HCT116 (cell line): ENCODE measurements at regions not wholly inside any gene's neighbourhood (a gene's known extent, or its start where the extent isn't known, plus 50 kb on each side); places are given as distances from the start of the nearest gene placed in this dataset.

Experiments used
- ATAC-seq: fragments of 200-7000 bp; cut with Tn5 transposase; 2 replicates; pipeline ENCODE4 v1.9.1; 2020; ENCODE audit warnings: mild to moderate bottlenecking, moderate library complexity
- BruUV-seq: library from RNA; stranded (reverse); fragments of 400-500 nt; replicated peaks from 2 replicates; lab custom pipeline; 2021; lab: Mats Ljungman, UMichigan
- CTCF ChIA-PET: fragments of 300-600 bp; sonication (Branson Sonifier 250); formaldehyde crosslinking; loops from one replicate; lab custom pipeline; 2021; ENCODE audit warnings: antibody characterized with exemption; lab: Charles Lee
- POLR2A ChIA-PET: fragments of 300-600, 350-600 bp; sonication (Branson Sonifier 250); formaldehyde crosslinking; loops from one replicate; lab custom pipeline; 2021; ENCODE audit warnings: antibody characterized with exemption; lab: Charles Lee
- RAD21 ChIA-PET, 2 experiments: fragments of 300-600 bp; sonication (Branson Sonifier 250); formaldehyde crosslinking; loops; one replicate each; lab custom pipeline; 2023; ENCODE audit warnings: low total read pairs in 2 of 2; ENCODE audit not compliant: uncharacterized antibody in 2 of 2, unreplicated experiment in 2 of 2, low non-redundant PET in 1 of 2; lab: Charles Lee
- DNase-seq: peaks from one replicate; pipeline ENCODE4 v3.0.0-alpha.2; 2010; ENCODE audit warnings: low read depth, low spot score
- H2AFZ ChIP-seq: fragments of 200-600 bp; shearing (Covaris generic), sonication (generic); 2 replicates; pipeline ENCODE4 v1.6.1; 2017; ENCODE audit warnings: low read depth, mixed run types, mixed read lengths, antibody characterized with exemption, low read length; ENCODE audit not compliant: poor library complexity, severe bottlenecking
- H3K27ac ChIP-seq: 2 replicates; pipeline ENCODE4 v1.5.1; 2012; ENCODE audit warnings: low read depth, low read length
- H3K27me3 ChIP-seq: fragments of 200-600 bp; sonication (generic); 2 replicates; pipeline ENCODE4 v1.6.1; 2016; ENCODE audit warnings: mixed run types, low read length, mixed read lengths; ENCODE audit not compliant: insufficient read depth
- H3K36me3 ChIP-seq, 2 experiments: fragments of 200-500 bp in 1 of 2; fragments of 200-600 bp in 1 of 2; sonication (Bioruptor generic) in 1 of 2; sonication (generic) in 1 of 2; 2 replicates each; pipeline versions ENCODE4 v1.5.1 to v1.6.1; 2014 to 2016; ENCODE audit warnings: low read length in 2 of 2, inconsistent platforms in 1 of 2, mixed read lengths in 1 of 2, mixed run types in 1 of 2; ENCODE audit not compliant: insufficient read depth in 2 of 2, control insufficient read depth in 1 of 2
- H3K4me1 ChIP-seq, 2 experiments: fragments of 200-600 bp in 1 of 2; sonication (generic) in 1 of 2; 2 replicates each; pipeline versions ENCODE4 v1.5.1 to v1.6.1; 2012 to 2017; ENCODE audit warnings: low read length in 2 of 2, inconsistent platforms in 1 of 2, mild to moderate bottlenecking in 1 of 2, mixed read lengths in 1 of 2, mixed run types in 1 of 2, moderate library complexity in 1 of 2; ENCODE audit not compliant: insufficient read depth in 2 of 2, control insufficient read depth in 1 of 2
- H3K4me2 ChIP-seq: fragments of 200-600 bp; sonication (generic); 2 replicates; pipeline ENCODE4 v1.6.1; 2017; ENCODE audit warnings: mixed run types, low read length, mixed read lengths
- H3K4me3 ChIP-seq, 2 experiments: fragments of 200-600 bp in 1 of 2; sonication (generic) in 1 of 2; replicated peaks in 1 of 2; 2 replicates each; pipeline ENCODE4 v1.5.1; 2011 to 2016; ENCODE audit warnings: low read length in 2 of 2, control low read depth in 1 of 2, low read depth in 1 of 2, mild to moderate bottlenecking in 1 of 2, mixed read lengths in 1 of 2, mixed run types in 1 of 2
- H3K79me2 ChIP-seq: fragments of 200-600 bp; sonication (generic); 2 replicates; pipeline ENCODE4 v1.6.1; 2017; ENCODE audit warnings: mild to moderate bottlenecking, mixed run types, low read length, moderate library complexity, mixed read lengths; ENCODE audit not compliant: insufficient read depth
- H3K9ac ChIP-seq: fragments of 200-600 bp; sonication (generic); 2 replicates; pipeline ENCODE4 v1.6.1; 2016; ENCODE audit warnings: low read length, mixed read lengths
- H3K9me2 ChIP-seq: fragments of 200-600 bp; sonication (generic), shearing (Covaris generic); 2 replicates; pipeline ENCODE4 v1.6.1; 2017; ENCODE audit warnings: mixed run types, mild to moderate bottlenecking, moderate library complexity; ENCODE audit not compliant: insufficient read depth
- H3K9me3 ChIP-seq, 2 experiments: fragments of 200-500 bp in 1 of 2; fragments of 200-600 bp in 1 of 2; sonication (Bioruptor generic) in 1 of 2; sonication (generic) in 1 of 2; 2 replicates each; pipeline ENCODE4 v1.6.1; 2014 to 2017; ENCODE audit warnings: low read length in 2 of 2, mixed read lengths in 2 of 2, inconsistent platforms in 1 of 2, low read depth in 1 of 2, mild to moderate bottlenecking in 1 of 2, mixed run types in 1 of 2, moderate library complexity in 1 of 2; ENCODE audit not compliant: control insufficient read depth in 1 of 2, insufficient read depth in 1 of 2
- H4K20me1 ChIP-seq: fragments of 200-600 bp; sonication (generic), shearing (Covaris generic); 2 replicates; pipeline ENCODE4 v1.6.1; 2017; ENCODE audit warnings: mixed run types, mild to moderate bottlenecking, moderate library complexity; ENCODE audit not compliant: insufficient read depth
- CBX3 ChIP-seq: IDR thresholded peaks from 2 replicates; pipeline ENCODE4 v1.6.1; 2012; ENCODE audit warnings: low read depth
- CEBPB ChIP-seq: IDR thresholded peaks from 2 replicates; pipeline ENCODE4 v1.6.1; 2012; ENCODE audit warnings: low read depth
- CTCF ChIP-seq, 3 experiments: fragments of 200-600 bp in 1 of 3; sonication (generic) in 1 of 3; IDR thresholded peaks in 2 of 3; conservative IDR thresholded peaks in 1 of 3; 2 replicates each; pipeline ENCODE4 v1.5.1; 2012 to 2017; ENCODE audit warnings: low read depth in 2 of 3, low read length in 2 of 3, antibody characterized with exemption in 1 of 3, borderline replicate concordance in 1 of 3, control low read depth in 1 of 3, mild to moderate bottlenecking in 1 of 3, mixed read lengths in 1 of 3, mixed run types in 1 of 3, moderate library complexity in 1 of 3; ENCODE audit not compliant: insufficient read depth in 1 of 3
- EGR1 ChIP-seq: IDR thresholded peaks from 2 replicates; pipeline ENCODE4 v1.6.1; 2012; ENCODE audit warnings: low read depth
- ELF1 ChIP-seq: IDR thresholded peaks from 2 replicates; pipeline ENCODE4 v1.6.1; 2012; ENCODE audit warnings: low read depth, borderline replicate concordance
- FOSL1 ChIP-seq: IDR thresholded peaks from 2 replicates; pipeline ENCODE4 v1.6.1; 2012; ENCODE audit warnings: low read depth
- POLR2AphosphoS5 ChIP-seq: IDR thresholded peaks from 2 replicates; pipeline ENCODE4 v1.6.1; 2011; ENCODE audit warnings: mild to moderate bottlenecking, low read depth, low read length, moderate library complexity
- RAD21 ChIP-seq: IDR thresholded peaks from 2 replicates; pipeline ENCODE4 v1.6.1; 2012; ENCODE audit warnings: low read depth, mild to moderate bottlenecking
- REST ChIP-seq: IDR thresholded peaks from 2 replicates; pipeline ENCODE4 v1.6.1; 2012; ENCODE audit warnings: low read depth
- SIN3A ChIP-seq: IDR thresholded peaks from 2 replicates; pipeline ENCODE4 v1.6.1; 2012; ENCODE audit warnings: low read depth
- SP1 ChIP-seq: IDR thresholded peaks from 2 replicates; pipeline ENCODE4 v1.6.1; 2012; ENCODE audit warnings: low read depth
- TCF7L2 ChIP-seq: IDR thresholded peaks from 2 replicates; pipeline ENCODE4 v1.7.0; 2011; ENCODE audit warnings: borderline replicate concordance, inconsistent platforms; ENCODE audit not compliant: insufficient read depth, insufficient read length; ENCODE audit errors: extremely low read depth
- YY1 ChIP-seq: IDR thresholded peaks from 2 replicates; pipeline ENCODE4 v1.6.1; 2011; ENCODE audit warnings: low read length, low read depth, moderate library complexity, mild to moderate bottlenecking; ENCODE audit not compliant: insufficient replicate concordance; ENCODE audit errors: extremely low read depth
- ZBTB33 ChIP-seq: IDR thresholded peaks from 2 replicates; pipeline ENCODE4 v1.6.1; 2011; ENCODE audit warnings: mild to moderate bottlenecking, low read length, moderate library complexity; ENCODE audit not compliant: insufficient replicate concordance; ENCODE audit errors: extremely low read depth
- ZFX ChIP-seq: fragments of 450-650 bp; IDR thresholded peaks from 2 replicates; pipeline ENCODE4 v1.6.1; 2017
- intact Hi-C: fragments of 100-400 bp; cut with micrococcal nuclease; formaldehyde crosslinking; loops from 2 replicates; pipeline ENCODE4 v1.10.0; 2022

- H3K4me3 ChIP-seq = no peak overlapping the region
- no peak overlapping the region for H3K27ac ChIP-seq
- RAD21 ChIA-PET = no interaction called here
- intact Hi-C loops = no loop called here
- H3K27me3 ChIP-seq = no peaks in the 10 kb centered on the region
- no peaks in the 10 kb centered on the region for H4K20me1 ChIP-seq
- TF ChIP-seq YY1 = no peak
- TF ChIP-seq CEBPB = no peak
- no peak for TF ChIP-seq SP1
- TF ChIP-seq RAD21 = no peak
- TF ChIP-seq POLR2AphosphoS5 = no peak
- no peak for TF ChIP-seq CTCF (IDR thresholded peaks at IDR 0.05 in 2 of 3, conservative IDR thresholded peaks at IDR 0.05 in 1 of 3; ENCODE audit: borderline replicate concordance in 1 of 3, insufficient read depth in 1 of 3, low read depth in 2 of 3, low read length in 2 of 3)
- TF ChIP-seq FOSL1 = no peak
- no peak for TF ChIP-seq CBX3
- TF ChIP-seq TCF7L2 = no peak
- TF ChIP-seq EGR1 = no peak
- no peak for TF ChIP-seq ELF1
- TF ChIP-seq ZBTB33 = no peak
- no peak for TF ChIP-seq REST
- TF ChIP-seq ZFX = no peak
- TF ChIP-seq SIN3A = no peak
- TF ChIP-seq, all 23 proteins: peak for 0
- CTCF ChIA-PET = no interaction called here
- Histone ChIP-seq H3K9me2 (no peaks in the 10 kb centered on the region), H3K9ac (no peak overlapping the region), H3K4me1 (no peaks in the 10 kb centered on the region), H3K4me2 (no peak overlapping the region), H3K9me3 (no peaks in the 10 kb centered on the region), H3K79me2 (no peaks in the 10 kb centered on the region), H3K36me3 (no peaks in the 10 kb centered on the region), H2AFZ (no peak overlapping the region)
- ATAC-seq (no peak), DNase-seq (no peak)
- POLR2A ChIA-PET = no interaction called here
- no TSS peak for BruUV-seq
Observed at GRCh38 chr2:220787251-220787650, 784.9 kb downstream of the EPHA4 start.
